GM23338 (cell line): ENCODE measurements at regions not wholly inside any gene's neighbourhood (a gene's known extent, or its start where the extent isn't known, plus 50 kb on each side); places are given as distances from the start of the nearest gene placed in this dataset.

Experiments used
- CREB1 ChIP-seq: fragments of 250-450 bp; sonication (Bioruptor Pico); IDR thresholded peaks from 2 replicates; pipeline ENCODE4 v1.5.0; 2020; ENCODE audit warnings: low read depth, mild to moderate bottlenecking, moderate library complexity
- EZH2 ChIP-seq: fragments of 200-600 bp; sonication (generic); IDR thresholded peaks from one replicate; pipeline ENCODE4 v1.8.0; 2017; ENCODE audit warnings: antibody characterized with exemption, mild to moderate bottlenecking, low read depth; ENCODE audit not compliant: unreplicated experiment
- EZH2phosphoT487 ChIP-seq: fragments of 200-600 bp; sonication (generic); IDR thresholded peaks from one replicate; pipeline ENCODE4 v1.8.1; 2018; ENCODE audit warnings: antibody characterized with exemption; ENCODE audit not compliant: unreplicated experiment
- JUNB ChIP-seq: IDR thresholded peaks from one replicate; pipeline ENCODE4 v1.6.1; 2016; ENCODE audit warnings: antibody characterized with exemption; ENCODE audit not compliant: unreplicated experiment
- NANOG ChIP-seq: IDR thresholded peaks from 2 replicates; pipeline ENCODE4 v1.6.1; 2016; ENCODE audit warnings: antibody characterized with exemption, borderline replicate concordance
- POLR2AphosphoS5 ChIP-seq: IDR thresholded peaks from 2 replicates; pipeline ENCODE4 v1.6.1; 2016; ENCODE audit warnings: antibody characterized with exemption, low read depth
- STAT1 ChIP-seq: IDR thresholded peaks from one replicate; pipeline ENCODE4 v1.6.1; 2016; ENCODE audit warnings: antibody characterized with exemption; ENCODE audit not compliant: unreplicated experiment
- ZNF114 ChIP-seq: fragments of 250-450 bp; sonication (Bioruptor Pico); IDR thresholded peaks from 2 replicates; pipeline ENCODE4 v1.5.0; 2020; ENCODE audit warnings: mild to moderate bottlenecking, moderate library complexity
- ZNF331 ChIP-seq: fragments of 250-450 bp; sonication (Bioruptor Pico); IDR thresholded peaks from 2 replicates; pipeline ENCODE4 v1.5.0; 2020; ENCODE audit warnings: low read depth, mild to moderate bottlenecking, moderate library complexity
- TF ChIP-seq, protein P1 (sequence below): IDR thresholded peaks from one replicate; pipeline ENCODE4 v1.6.1; 2018; ENCODE audit warnings: antibody characterized with exemption; ENCODE audit not compliant: unreplicated experiment
- TF ChIP-seq, protein P2 (sequence below), 2 experiments: fragments of 200-600 bp in 1 of 2; sonication (generic) in 1 of 2; conservative IDR thresholded peaks; 2 replicates each; pipeline versions ENCODE4 v1.5.1 to v1.6.1; 2016 to 2017; ENCODE audit warnings: antibody characterized with exemption in 2 of 2, low read depth in 2 of 2, mild to moderate bottlenecking in 2 of 2, moderate library complexity in 1 of 2
- TF ChIP-seq, protein P3 (sequence below): fragments of 250-450 bp; sonication (Bioruptor Pico); IDR thresholded peaks from 2 replicates; pipeline ENCODE4 v1.5.0; 2020; ENCODE audit warnings: mild to moderate bottlenecking, moderate library complexity
- TF ChIP-seq, protein P4 (sequence below): IDR thresholded peaks from 2 replicates; pipeline ENCODE4 v1.6.1; 2016; ENCODE audit warnings: antibody characterized with exemption

DNA sequence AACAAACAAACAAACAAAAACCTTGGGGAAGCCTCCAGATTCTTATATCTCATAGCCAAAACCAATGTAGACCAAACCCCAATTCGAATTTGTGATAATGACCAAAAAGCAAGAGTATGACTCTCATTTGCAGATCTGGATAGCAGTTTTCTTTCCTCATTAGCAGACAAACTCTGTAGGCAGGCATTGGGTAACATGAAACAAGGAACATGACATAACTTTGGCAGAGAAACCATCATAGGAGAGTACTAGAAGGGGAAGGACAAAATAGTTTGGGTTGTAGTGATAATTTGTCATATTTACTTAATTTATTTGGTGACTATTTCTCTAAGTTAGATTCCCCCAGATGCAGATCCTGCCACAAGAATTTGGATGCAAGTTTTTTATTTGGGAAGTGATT lies 187.8 kb downstream of the MID1IP1 start:
- TF ChIP-seq, protein P1, sequence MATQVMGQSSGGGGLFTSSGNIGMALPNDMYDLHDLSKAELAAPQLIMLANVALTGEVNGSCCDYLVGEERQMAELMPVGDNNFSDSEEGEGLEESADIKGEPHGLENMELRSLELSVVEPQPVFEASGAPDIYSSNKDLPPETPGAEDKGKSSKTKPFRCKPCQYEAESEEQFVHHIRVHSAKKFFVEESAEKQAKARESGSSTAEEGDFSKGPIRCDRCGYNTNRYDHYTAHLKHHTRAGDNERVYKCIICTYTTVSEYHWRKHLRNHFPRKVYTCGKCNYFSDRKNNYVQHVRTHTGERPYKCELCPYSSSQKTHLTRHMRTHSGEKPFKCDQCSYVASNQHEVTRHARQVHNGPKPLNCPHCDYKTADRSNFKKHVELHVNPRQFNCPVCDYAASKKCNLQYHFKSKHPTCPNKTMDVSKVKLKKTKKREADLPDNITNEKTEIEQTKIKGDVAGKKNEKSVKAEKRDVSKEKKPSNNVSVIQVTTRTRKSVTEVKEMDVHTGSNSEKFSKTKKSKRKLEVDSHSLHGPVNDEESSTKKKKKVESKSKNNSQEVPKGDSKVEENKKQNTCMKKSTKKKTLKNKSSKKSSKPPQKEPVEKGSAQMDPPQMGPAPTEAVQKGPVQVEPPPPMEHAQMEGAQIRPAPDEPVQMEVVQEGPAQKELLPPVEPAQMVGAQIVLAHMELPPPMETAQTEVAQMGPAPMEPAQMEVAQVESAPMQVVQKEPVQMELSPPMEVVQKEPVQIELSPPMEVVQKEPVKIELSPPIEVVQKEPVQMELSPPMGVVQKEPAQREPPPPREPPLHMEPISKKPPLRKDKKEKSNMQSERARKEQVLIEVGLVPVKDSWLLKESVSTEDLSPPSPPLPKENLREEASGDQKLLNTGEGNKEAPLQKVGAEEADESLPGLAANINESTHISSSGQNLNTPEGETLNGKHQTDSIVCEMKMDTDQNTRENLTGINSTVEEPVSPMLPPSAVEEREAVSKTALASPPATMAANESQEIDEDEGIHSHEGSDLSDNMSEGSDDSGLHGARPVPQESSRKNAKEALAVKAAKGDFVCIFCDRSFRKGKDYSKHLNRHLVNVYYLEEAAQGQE, result no peak
- TF ChIP-seq CREB1 (CRISPR knock-in tag) (no peak), EZH2phosphoT487 (no peak), JUNB (no peak), EZH2 (no peak), POLR2AphosphoS5 (no peak), NANOG (no peak), ZNF331 (CRISPR knock-in tag) (no peak), STAT1 (no peak), ZNF114 (no peak)
- TF ChIP-seq, protein P2, sequence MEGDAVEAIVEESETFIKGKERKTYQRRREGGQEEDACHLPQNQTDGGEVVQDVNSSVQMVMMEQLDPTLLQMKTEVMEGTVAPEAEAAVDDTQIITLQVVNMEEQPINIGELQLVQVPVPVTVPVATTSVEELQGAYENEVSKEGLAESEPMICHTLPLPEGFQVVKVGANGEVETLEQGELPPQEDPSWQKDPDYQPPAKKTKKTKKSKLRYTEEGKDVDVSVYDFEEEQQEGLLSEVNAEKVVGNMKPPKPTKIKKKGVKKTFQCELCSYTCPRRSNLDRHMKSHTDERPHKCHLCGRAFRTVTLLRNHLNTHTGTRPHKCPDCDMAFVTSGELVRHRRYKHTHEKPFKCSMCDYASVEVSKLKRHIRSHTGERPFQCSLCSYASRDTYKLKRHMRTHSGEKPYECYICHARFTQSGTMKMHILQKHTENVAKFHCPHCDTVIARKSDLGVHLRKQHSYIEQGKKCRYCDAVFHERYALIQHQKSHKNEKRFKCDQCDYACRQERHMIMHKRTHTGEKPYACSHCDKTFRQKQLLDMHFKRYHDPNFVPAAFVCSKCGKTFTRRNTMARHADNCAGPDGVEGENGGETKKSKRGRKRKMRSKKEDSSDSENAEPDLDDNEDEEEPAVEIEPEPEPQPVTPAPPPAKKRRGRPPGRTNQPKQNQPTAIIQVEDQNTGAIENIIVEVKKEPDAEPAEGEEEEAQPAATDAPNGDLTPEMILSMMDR (conservative IDR thresholded peaks at IDR 0.05; ENCODE audit: low read depth in 2 of 2), result no peak
- TF ChIP-seq, protein P3, sequence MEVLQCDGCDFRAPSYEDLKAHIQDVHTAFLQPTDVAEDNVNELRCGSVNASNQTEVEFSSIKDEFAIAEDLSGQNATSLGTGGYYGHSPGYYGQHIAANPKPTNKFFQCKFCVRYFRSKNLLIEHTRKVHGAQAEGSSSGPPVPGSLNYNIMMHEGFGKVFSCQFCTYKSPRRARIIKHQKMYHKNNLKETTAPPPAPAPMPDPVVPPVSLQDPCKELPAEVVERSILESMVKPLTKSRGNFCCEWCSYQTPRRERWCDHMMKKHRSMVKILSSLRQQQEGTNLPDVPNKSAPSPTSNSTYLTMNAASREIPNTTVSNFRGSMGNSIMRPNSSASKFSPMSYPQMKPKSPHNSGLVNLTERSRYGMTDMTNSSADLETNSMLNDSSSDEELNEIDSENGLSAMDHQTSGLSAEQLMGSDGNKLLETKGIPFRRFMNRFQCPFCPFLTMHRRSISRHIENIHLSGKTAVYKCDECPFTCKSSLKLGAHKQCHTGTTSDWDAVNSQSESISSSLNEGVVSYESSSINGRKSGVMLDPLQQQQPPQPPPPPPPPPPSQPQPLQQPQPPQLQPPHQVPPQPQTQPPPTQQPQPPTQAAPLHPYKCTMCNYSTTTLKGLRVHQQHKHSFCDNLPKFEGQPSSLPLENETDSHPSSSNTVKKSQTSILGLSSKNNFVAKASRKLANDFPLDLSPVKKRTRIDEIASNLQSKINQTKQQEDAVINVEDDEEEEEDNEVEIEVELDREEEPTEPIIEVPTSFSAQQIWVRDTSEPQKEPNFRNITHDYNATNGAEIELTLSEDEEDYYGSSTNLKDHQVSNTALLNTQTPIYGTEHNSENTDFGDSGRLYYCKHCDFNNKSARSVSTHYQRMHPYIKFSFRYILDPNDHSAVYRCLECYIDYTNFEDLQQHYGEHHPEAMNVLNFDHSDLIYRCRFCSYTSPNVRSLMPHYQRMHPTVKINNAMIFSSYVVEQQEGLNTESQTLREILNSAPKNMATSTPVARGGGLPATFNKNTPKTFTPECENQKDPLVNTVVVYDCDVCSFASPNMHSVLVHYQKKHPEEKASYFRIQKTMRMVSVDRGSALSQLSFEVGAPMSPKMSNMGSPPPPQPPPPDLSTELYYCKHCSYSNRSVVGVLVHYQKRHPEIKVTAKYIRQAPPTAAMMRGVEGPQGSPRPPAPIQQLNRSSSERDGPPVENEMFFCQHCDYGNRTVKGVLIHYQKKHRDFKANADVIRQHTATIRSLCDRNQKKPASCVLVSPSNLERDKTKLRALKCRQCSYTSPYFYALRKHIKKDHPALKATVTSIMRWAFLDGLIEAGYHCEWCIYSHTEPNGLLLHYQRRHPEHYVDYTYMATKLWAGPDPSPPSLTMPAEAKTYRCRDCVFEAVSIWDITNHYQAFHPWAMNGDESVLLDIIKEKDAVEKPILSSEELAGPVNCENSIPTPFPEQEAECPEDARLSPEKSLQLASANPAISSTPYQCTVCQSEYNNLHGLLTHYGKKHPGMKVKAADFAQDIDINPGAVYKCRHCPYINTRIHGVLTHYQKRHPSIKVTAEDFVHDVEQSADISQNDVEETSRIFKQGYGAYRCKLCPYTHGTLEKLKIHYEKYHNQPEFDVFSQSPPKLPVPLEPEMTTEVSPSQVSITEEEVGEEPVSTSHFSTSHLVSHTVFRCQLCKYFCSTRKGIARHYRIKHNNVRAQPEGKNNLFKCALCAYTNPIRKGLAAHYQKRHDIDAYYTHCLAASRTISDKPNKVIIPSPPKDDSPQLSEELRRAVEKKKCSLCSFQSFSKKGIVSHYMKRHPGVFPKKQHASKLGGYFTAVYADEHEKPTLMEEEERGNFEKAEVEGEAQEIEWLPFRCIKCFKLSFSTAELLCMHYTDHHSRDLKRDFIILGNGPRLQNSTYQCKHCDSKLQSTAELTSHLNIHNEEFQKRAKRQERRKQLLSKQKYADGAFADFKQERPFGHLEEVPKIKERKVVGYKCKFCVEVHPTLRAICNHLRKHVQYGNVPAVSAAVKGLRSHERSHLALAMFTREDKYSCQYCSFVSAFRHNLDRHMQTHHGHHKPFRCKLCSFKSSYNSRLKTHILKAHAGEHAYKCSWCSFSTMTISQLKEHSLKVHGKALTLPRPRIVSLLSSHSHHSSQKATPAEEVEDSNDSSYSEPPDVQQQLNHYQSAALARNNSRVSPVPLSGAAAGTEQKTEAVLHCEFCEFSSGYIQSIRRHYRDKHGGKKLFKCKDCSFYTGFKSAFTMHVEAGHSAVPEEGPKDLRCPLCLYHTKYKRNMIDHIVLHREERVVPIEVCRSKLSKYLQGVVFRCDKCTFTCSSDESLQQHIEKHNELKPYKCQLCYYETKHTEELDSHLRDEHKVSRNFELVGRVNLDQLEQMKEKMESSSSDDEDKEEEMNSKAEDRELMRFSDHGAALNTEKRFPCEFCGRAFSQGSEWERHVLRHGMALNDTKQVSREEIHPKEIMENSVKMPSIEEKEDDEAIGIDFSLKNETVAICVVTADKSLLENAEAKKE (CRISPR knock-in tag), result no peak
- TF ChIP-seq, protein P4, sequence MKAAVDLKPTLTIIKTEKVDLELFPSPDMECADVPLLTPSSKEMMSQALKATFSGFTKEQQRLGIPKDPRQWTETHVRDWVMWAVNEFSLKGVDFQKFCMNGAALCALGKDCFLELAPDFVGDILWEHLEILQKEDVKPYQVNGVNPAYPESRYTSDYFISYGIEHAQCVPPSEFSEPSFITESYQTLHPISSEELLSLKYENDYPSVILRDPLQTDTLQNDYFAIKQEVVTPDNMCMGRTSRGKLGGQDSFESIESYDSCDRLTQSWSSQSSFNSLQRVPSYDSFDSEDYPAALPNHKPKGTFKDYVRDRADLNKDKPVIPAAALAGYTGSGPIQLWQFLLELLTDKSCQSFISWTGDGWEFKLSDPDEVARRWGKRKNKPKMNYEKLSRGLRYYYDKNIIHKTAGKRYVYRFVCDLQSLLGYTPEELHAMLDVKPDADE, result no peak
